ENCODE measurements at regions not wholly inside any gene's neighbourhood (a gene's known extent, or its start where the extent isn't known, plus 50 kb on each side); places are given as distances from the start of the nearest gene placed in this dataset.

DNA sequence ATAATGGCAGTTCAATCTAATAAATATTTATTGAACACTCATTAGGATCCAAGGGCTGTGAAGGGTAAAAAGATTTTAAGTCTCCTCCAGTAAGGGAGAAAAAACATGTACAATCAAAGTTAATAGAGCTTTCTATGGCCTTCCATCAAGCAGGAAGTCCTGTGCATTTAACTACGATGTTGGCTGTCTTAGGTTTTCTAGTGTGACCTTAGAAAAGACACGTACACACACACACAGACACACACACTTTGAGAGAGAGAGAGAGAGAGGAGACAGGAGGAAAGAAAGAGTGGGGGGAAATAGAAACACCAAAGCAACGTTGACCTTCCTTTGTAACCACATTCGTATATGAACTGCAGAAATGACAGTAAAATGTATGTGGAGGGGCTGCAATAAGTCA, 126.1 kb upstream of the TMC3 start:
- Histone ChIP-seq H3K27me3 (ENCODE audit: control insufficient read depth in 2 of 2, insufficient read depth in 2 of 2, low read length in 2 of 2) (peaks cover 0 to 4% of the 10 kb centered on the region in 2 experiments), H3K4me1 (ENCODE audit: control insufficient read depth, extremely low read depth, insufficient read depth, low read length) (peaks cover 18% of the 10 kb centered on the region), H3K4me2 (ENCODE audit: insufficient read depth, low read length) (no peak overlapping the region), H3K9me3 (replicated peaks; ENCODE audit: control insufficient read depth, insufficient read depth, low read length) (no peaks in the 10 kb centered on the region), H3K27ac (ENCODE audit: insufficient read depth, low read depth, low read length) (no peak overlapping the region), H3K4me3 (replicated peaks in 1 of 3; ENCODE audit: insufficient read depth in 1 of 3, low read depth in 1 of 3, low read length in 3 of 3) (no peak overlapping the region), H3K36me3 (ENCODE audit: control insufficient read depth in 2 of 2, extremely low read depth in 1 of 2, insufficient read depth in 2 of 2, low read length in 2 of 2) (no peaks in the 10 kb centered on the region), H4K20me1 (replicated peaks; ENCODE audit: control insufficient read depth, extremely low read depth, insufficient read depth, low read length) (no peaks in the 10 kb centered on the region), H2AFZ (ENCODE audit: low read depth, low read length) (no peak overlapping the region), H3K79me2 (ENCODE audit: control insufficient read depth, insufficient read depth, low read length) (no peaks in the 10 kb centered on the region), H3K9me1 (replicated peaks; ENCODE audit: control insufficient read depth, extremely low read depth, insufficient read depth, low read length) (no peaks in the 10 kb centered on the region), H3K9ac (replicated peaks; ENCODE audit: extremely low read depth, insufficient read depth, low read length) (no peak overlapping the region)
- intact Hi-C loops (cut with micrococcal nuclease) = no loop called here
- ChIA-PET POLR2A (no interaction called here), CTCF (no interaction called here)
- DNase-seq (ENCODE audit: low read depth, low spot score) = no peak
- no peak for FAIRE-seq
- TF ChIP-seq GATA2 (IDR thresholded peaks at IDR 0.05; ENCODE audit: insufficient read depth, insufficient read length, low read depth, low read length) (no peak), EZH2 (IDR thresholded peaks at IDR 0.05; ENCODE audit: borderline replicate concordance, low read depth, low read length, severe bottlenecking) (no peak), POLR2AphosphoS5 (IDR thresholded peaks at IDR 0.05; ENCODE audit: insufficient read depth, low read depth, low read length) (no peak), MYC (IDR thresholded peaks at IDR 0.05; ENCODE audit: low read depth, low read length) (no peak), POLR2A (IDR thresholded peaks at IDR 0.05; ENCODE audit: low read depth, low read length) (no peak), JUN (IDR thresholded peaks at IDR 0.05; ENCODE audit: borderline replicate concordance, insufficient read depth, insufficient read length, low read depth) (no peak), FOS (IDR thresholded peaks at IDR 0.05; ENCODE audit: borderline replicate concordance, insufficient read depth, low read length) (no peak)
- TF ChIP-seq, protein P1, sequence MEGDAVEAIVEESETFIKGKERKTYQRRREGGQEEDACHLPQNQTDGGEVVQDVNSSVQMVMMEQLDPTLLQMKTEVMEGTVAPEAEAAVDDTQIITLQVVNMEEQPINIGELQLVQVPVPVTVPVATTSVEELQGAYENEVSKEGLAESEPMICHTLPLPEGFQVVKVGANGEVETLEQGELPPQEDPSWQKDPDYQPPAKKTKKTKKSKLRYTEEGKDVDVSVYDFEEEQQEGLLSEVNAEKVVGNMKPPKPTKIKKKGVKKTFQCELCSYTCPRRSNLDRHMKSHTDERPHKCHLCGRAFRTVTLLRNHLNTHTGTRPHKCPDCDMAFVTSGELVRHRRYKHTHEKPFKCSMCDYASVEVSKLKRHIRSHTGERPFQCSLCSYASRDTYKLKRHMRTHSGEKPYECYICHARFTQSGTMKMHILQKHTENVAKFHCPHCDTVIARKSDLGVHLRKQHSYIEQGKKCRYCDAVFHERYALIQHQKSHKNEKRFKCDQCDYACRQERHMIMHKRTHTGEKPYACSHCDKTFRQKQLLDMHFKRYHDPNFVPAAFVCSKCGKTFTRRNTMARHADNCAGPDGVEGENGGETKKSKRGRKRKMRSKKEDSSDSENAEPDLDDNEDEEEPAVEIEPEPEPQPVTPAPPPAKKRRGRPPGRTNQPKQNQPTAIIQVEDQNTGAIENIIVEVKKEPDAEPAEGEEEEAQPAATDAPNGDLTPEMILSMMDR (IDR thresholded peaks at IDR 0.05; ENCODE audit: extremely low read depth in 1 of 2, insufficient read depth in 1 of 2, low read depth in 1 of 2, low read length in 2 of 2) = no peak
- TF ChIP-seq, protein P2, sequence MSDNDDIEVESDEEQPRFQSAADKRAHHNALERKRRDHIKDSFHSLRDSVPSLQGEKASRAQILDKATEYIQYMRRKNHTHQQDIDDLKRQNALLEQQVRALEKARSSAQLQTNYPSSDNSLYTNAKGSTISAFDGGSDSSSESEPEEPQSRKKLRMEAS (IDR thresholded peaks at IDR 0.05; ENCODE audit: insufficient read depth, insufficient read length) = no peak
- dilution Hi-C loops (cut with MboI; ENCODE audit: extremely low pct_ligation_motif_present, low sequenced_read_pairs) = no loop called here
- no TSS peak for BruUV-seq (replicated peaks)
